ENCODE measurements at regions not wholly inside any gene's neighbourhood (a gene's known extent, or its start where the extent isn't known, plus 50 kb on each side); places are given as distances from the start of the nearest gene placed in this dataset.

DNA sequence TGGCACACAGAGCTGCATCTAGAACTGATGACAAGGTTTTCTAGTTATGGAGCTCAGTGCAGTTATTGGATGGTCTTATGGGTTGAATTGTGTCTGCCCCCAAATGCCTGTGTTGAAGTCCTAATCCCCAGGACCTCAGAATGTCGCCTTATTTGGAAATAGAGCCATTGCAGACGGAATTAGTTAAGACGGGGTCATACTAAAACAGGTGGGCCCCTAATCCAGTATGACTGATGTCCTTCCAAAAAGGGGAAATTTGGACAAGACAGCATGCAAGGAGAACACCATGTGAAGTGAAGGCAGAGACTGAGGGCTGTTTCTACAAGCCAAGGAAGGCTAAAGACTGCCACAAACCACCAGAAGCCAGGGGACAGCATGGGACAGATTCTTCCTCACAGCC lies 148.7 kb downstream of the KCTD12 start:
- no peaks in the 10 kb centered on the region for H3K9me3 ChIP-seq (ENCODE audit: insufficient read depth, low read depth, low read length)
- H3K79me2 ChIP-seq (ENCODE audit: control insufficient read depth, insufficient read depth, low read length, poor library complexity): peaks cover under 1% of the 10 kb centered on the region
- H3K14ac ChIP-seq (ENCODE audit: low read length): no peak overlapping the region
- no peak overlapping the region for H3K4ac ChIP-seq (ENCODE audit: low read depth, low read length)
- no peaks in the 10 kb centered on the region for H3K79me1 ChIP-seq (ENCODE audit: low read length)
- no peak overlapping the region for H3K23ac ChIP-seq (ENCODE audit: low read length)
- H2BK120ac ChIP-seq (ENCODE audit: insufficient read depth, low read length, poor library complexity): no peak overlapping the region
- no peak overlapping the region for H3K9ac ChIP-seq (ENCODE audit: low read length)
- no peaks in the 10 kb centered on the region for H3K4me1 ChIP-seq (ENCODE audit: control insufficient read depth in 1 of 2, insufficient read depth in 2 of 2, low read length in 2 of 2)
- no peak overlapping the region for H4K91ac ChIP-seq (ENCODE audit: low read depth, low read length)
- H2BK12ac ChIP-seq (ENCODE audit: low read length): no peak overlapping the region
- H3K36me3 ChIP-seq (ENCODE audit: control insufficient read depth in 1 of 2, insufficient read depth in 2 of 2, low read length in 2 of 2): no peaks in the 10 kb centered on the region
- H2AK5ac ChIP-seq (ENCODE audit: low read length): no peak overlapping the region
- no peaks in the 10 kb centered on the region for H3K27me3 ChIP-seq (ENCODE audit: insufficient read depth, low read length)
- H4K12ac ChIP-seq (ENCODE audit: low read depth, low read length): no peak overlapping the region
- no peak overlapping the region for H3K27ac ChIP-seq (ENCODE audit: low read depth, low read length)
- no peak overlapping the region for H3K18ac ChIP-seq (ENCODE audit: low read length)
- no peak overlapping the region for H4K8ac ChIP-seq (ENCODE audit: low read depth, low read length)
- H2AFZ ChIP-seq (ENCODE audit: insufficient read depth, low read length, poor library complexity): no peak overlapping the region
- no CpG with 5 or more reads among the region's 3 CpGs for WGBS (ENCODE audit: extremely low coverage, insufficient coverage, insufficient read length)
- H2BK5ac ChIP-seq (ENCODE audit: low read depth, low read length, poor library complexity): no peak overlapping the region
- H3K4me2 ChIP-seq (ENCODE audit: low read length): no peak overlapping the region
- no peak for DNase-seq
- no peak overlapping the region for H3K4me3 ChIP-seq (ENCODE audit: low read depth, low read length)

DNA sequence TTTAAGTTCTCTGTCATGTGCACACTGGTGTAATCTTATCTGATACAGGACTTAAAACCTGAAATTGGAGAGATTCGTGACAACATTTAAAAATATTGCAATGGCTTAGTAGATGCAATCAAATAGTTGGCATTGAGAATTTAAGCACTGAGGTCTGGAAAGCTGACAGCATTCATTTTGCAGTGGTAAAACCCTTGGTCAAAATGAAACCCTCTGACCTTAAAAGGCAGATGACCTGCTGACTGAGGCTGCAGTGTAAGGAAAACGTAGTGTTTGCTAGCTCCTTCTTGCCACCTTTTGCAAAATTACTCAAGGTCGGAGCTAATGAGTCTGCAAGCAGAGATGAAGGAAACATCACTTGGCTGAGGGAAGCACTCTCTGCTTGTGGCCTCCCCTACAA lies 150.6 kb downstream of the KCTD12 start:
- Histone ChIP-seq H3K14ac (ENCODE audit: low read length) (no peak overlapping the region), H4K91ac (ENCODE audit: low read depth, low read length) (no peak overlapping the region), H2AK5ac (ENCODE audit: low read length) (no peak overlapping the region), H3K79me2 (ENCODE audit: control insufficient read depth, insufficient read depth, low read length, poor library complexity) (peaks cover 1% of the 10 kb centered on the region), H2BK12ac (ENCODE audit: low read length) (no peak overlapping the region), H3K18ac (ENCODE audit: low read length) (no peak overlapping the region), H4K12ac (ENCODE audit: low read depth, low read length) (no peak overlapping the region), H3K4me2 (ENCODE audit: low read length) (no peak overlapping the region), H2BK5ac (ENCODE audit: low read depth, low read length, poor library complexity) (no peak overlapping the region), H3K4me1 (ENCODE audit: control insufficient read depth in 1 of 2, insufficient read depth in 2 of 2, low read length in 2 of 2) (no peaks in the 10 kb centered on the region), H3K23ac (ENCODE audit: low read length) (no peak overlapping the region), H3K27me3 (ENCODE audit: insufficient read depth, low read length) (no peaks in the 10 kb centered on the region), H4K8ac (ENCODE audit: low read depth, low read length) (no peak overlapping the region), H2BK120ac (ENCODE audit: insufficient read depth, low read length, poor library complexity) (no peak overlapping the region), H2AFZ (ENCODE audit: insufficient read depth, low read length, poor library complexity) (no peak overlapping the region), H3K36me3 (ENCODE audit: control insufficient read depth in 1 of 2, insufficient read depth in 2 of 2, low read length in 2 of 2) (no peaks in the 10 kb centered on the region), H3K9ac (ENCODE audit: low read length) (no peak overlapping the region), H3K27ac (ENCODE audit: low read depth, low read length) (no peak overlapping the region), H3K4ac (ENCODE audit: low read depth, low read length) (no peak overlapping the region), H3K4me3 (ENCODE audit: low read depth, low read length) (no peak overlapping the region), H3K79me1 (ENCODE audit: low read length) (no peaks in the 10 kb centered on the region), H3K9me3 (ENCODE audit: insufficient read depth, low read depth, low read length) (no peaks in the 10 kb centered on the region)
- no CpG with 5 or more reads among the region's 3 CpGs for WGBS (ENCODE audit: extremely low coverage, insufficient coverage, insufficient read length)
- DNase-seq: no peak

DNA sequence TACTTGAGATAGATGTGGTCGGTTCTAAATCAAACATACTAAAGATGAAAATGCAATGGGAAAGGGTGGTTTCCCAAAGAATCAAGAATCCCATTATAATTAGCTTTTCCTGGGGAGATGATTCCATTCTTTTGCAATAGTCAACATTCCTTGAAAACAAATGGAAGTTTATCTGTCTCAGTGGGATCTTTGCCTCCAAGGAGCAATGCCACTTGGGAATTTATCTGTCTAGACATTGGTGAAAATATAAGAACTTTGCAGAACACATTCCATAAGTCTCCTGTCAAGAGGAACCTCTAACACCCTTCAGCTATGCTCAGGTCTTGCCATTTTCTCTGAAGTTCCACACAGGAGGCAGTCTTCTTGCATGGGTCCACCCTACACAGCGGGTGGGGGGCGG lies 152.5 kb downstream of the KCTD12 start:
- H2AK5ac ChIP-seq (ENCODE audit: low read length): no peak overlapping the region
- H4K12ac ChIP-seq (ENCODE audit: low read depth, low read length): no peak overlapping the region
- no peaks in the 10 kb centered on the region for H3K9me3 ChIP-seq (ENCODE audit: insufficient read depth, low read depth, low read length)
- H3K9ac ChIP-seq (ENCODE audit: low read length): no peak overlapping the region
- no peak overlapping the region for H3K4ac ChIP-seq (ENCODE audit: low read depth, low read length)
- H3K4me1 ChIP-seq (ENCODE audit: control insufficient read depth in 1 of 2, insufficient read depth in 2 of 2, low read length in 2 of 2): no peaks in the 10 kb centered on the region
- no CpG with 5 or more reads among the region's 3 CpGs for WGBS (ENCODE audit: extremely low coverage, insufficient coverage, insufficient read length)
- no peak overlapping the region for H3K18ac ChIP-seq (ENCODE audit: low read length)
- H4K8ac ChIP-seq (ENCODE audit: low read depth, low read length): no peak overlapping the region
- no peak overlapping the region for H2BK120ac ChIP-seq (ENCODE audit: insufficient read depth, low read length, poor library complexity)
- H3K36me3 ChIP-seq (ENCODE audit: control insufficient read depth in 1 of 2, insufficient read depth in 2 of 2, low read length in 2 of 2): no peaks in the 10 kb centered on the region
- H3K79me2 ChIP-seq (ENCODE audit: control insufficient read depth, insufficient read depth, low read length, poor library complexity): peaks cover 1% of the 10 kb centered on the region
- no peak for DNase-seq
- no peak overlapping the region for H2AFZ ChIP-seq (ENCODE audit: insufficient read depth, low read length, poor library complexity)
- H3K14ac ChIP-seq (ENCODE audit: low read length): no peak overlapping the region
- H3K27me3 ChIP-seq (ENCODE audit: insufficient read depth, low read length): no peaks in the 10 kb centered on the region
- H3K23ac ChIP-seq (ENCODE audit: low read length): no peak overlapping the region
- no peak overlapping the region for H3K4me3 ChIP-seq (ENCODE audit: low read depth, low read length)
- no peak overlapping the region for H2BK12ac ChIP-seq (ENCODE audit: low read length)
- no peak overlapping the region for H4K91ac ChIP-seq (ENCODE audit: low read depth, low read length)
- H2BK5ac ChIP-seq (ENCODE audit: low read depth, low read length, poor library complexity): no peak overlapping the region
- no peak overlapping the region for H3K4me2 ChIP-seq (ENCODE audit: low read length)
- no peak overlapping the region for H3K27ac ChIP-seq (ENCODE audit: low read depth, low read length)
- no peaks in the 10 kb centered on the region for H3K79me1 ChIP-seq (ENCODE audit: low read length)

DNA sequence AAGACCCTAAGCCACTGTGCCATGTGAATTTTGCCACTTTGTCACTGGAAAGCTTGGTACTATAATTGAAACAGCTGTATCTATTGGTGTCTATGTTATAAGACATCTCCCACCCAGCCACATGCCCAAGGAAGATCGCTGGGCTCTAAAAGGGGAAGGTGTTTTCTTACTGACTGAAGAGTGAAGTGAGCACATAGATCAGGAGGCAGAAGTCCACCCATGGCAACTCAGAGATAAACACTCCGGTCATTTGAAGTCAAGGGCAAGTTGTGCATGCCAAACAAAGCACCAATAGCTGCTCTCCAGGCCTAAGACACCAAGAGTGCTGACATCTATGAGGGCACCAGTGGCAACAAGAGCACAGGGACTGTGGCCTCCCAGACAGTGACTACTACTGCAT lies 153.8 kb downstream of the KCTD12 start:
- Histone ChIP-seq H3K79me2 (ENCODE audit: control insufficient read depth, insufficient read depth, low read length, poor library complexity) (peaks cover 1% of the 10 kb centered on the region), H3K4ac (ENCODE audit: low read depth, low read length) (no peak overlapping the region), H3K79me1 (ENCODE audit: low read length) (no peaks in the 10 kb centered on the region), H4K8ac (ENCODE audit: low read depth, low read length) (no peak overlapping the region), H4K91ac (ENCODE audit: low read depth, low read length) (no peak overlapping the region), H3K9ac (ENCODE audit: low read length) (no peak overlapping the region), H3K27me3 (ENCODE audit: insufficient read depth, low read length) (no peaks in the 10 kb centered on the region), H2AFZ (ENCODE audit: insufficient read depth, low read length, poor library complexity) (no peak overlapping the region), H2AK5ac (ENCODE audit: low read length) (no peak overlapping the region), H3K27ac (ENCODE audit: low read depth, low read length) (no peak overlapping the region), H3K14ac (ENCODE audit: low read length) (no peak overlapping the region), H2BK120ac (ENCODE audit: insufficient read depth, low read length, poor library complexity) (no peak overlapping the region), H3K23ac (ENCODE audit: low read length) (no peak overlapping the region), H2BK12ac (ENCODE audit: low read length) (no peak overlapping the region), H3K4me2 (ENCODE audit: low read length) (no peak overlapping the region), H3K4me1 (ENCODE audit: control insufficient read depth in 1 of 2, insufficient read depth in 2 of 2, low read length in 2 of 2) (no peaks in the 10 kb centered on the region), H2BK5ac (ENCODE audit: low read depth, low read length, poor library complexity) (no peak overlapping the region), H3K18ac (ENCODE audit: low read length) (no peak overlapping the region), H3K4me3 (ENCODE audit: low read depth, low read length) (no peak overlapping the region), H4K12ac (ENCODE audit: low read depth, low read length) (no peak overlapping the region), H3K36me3 (ENCODE audit: control insufficient read depth in 1 of 2, insufficient read depth in 2 of 2, low read length in 2 of 2) (no peaks in the 10 kb centered on the region), H3K9me3 (ENCODE audit: insufficient read depth, low read depth, low read length) (peaks cover 3% of the 10 kb centered on the region)
- no CpG with 5 or more reads among the region's 2 CpGs for WGBS (ENCODE audit: extremely low coverage, insufficient coverage, insufficient read length)
- DNase-seq: no peak

Measured in trophoblast cell (in vitro differentiated cells and primary cell).